Tibial nerve (tissue), 3 donors: ENCODE measurements at regions not wholly inside any gene's neighbourhood (a gene's known extent, or its start where the extent isn't known, plus 50 kb on each side); places are given as distances from the start of the nearest gene placed in this dataset.

Source experiments
- CTCF ChIP-seq, 5 experiments: fragments of 200-600 bp in 3 of 5; fragments of 450-650 bp in 2 of 5; sonication (generic) in 3 of 5; IDR thresholded peaks; one replicate each; pipeline ENCODE4 v1.5.1; 2016 to 2019; ENCODE audit warnings: antibody characterized with exemption in 5 of 5, mild to moderate bottlenecking in 3 of 5, moderate library complexity in 2 of 5
- POLR2A ChIP-seq, 2 donors: fragments of 450-650 bp; IDR thresholded peaks; one replicate each; pipeline ENCODE4 v1.6.1; 2017; ENCODE audit warnings: antibody characterized with exemption in 2 of 2, mild to moderate bottlenecking in 2 of 2, moderate library complexity in 2 of 2

GRCh38 chr2:144749188-144749587 is 229.3 kb upstream of the ZEB2 start:
- no peak for TF ChIP-seq CTCF (IDR thresholded peaks at IDR 0.05)
- no peak for TF ChIP-seq POLR2A (IDR thresholded peaks at IDR 0.05)
